Heart left ventricle (tissue), 16 donors: ENCODE measurements at regions not wholly inside any gene's neighbourhood (a gene's known extent, or its start where the extent isn't known, plus 50 kb on each side); places are given as distances from the start of the nearest gene placed in this dataset.

Source experiments
- ATAC-seq, 4 donors: fragments of 200-7000 bp; cut with Tn5 transposase; one replicate each; pipeline ENCODE4 v1.9.1; 2020 to 2022; ENCODE audit warnings: moderate library complexity in 4 of 4, mild to moderate bottlenecking in 3 of 4, moderate number of reproducible peaks in 1 of 4
- DNase-seq, 5 donors: peaks; one replicate each; pipeline ENCODE4 v3.0.0-alpha.2; 2020
- H3K27ac ChIP-seq, 12 donors: fragments of 200-600 bp; sonication (generic) in 4 of 12; one replicate each; pipeline versions ENCODE4 v1.5.0 to v1.8.0; 2016 to 2022; ENCODE audit warnings: mild to moderate bottlenecking in 2 of 12
- H3K27me3 ChIP-seq, 9 donors: fragments of 200-600 bp; sonication (generic) in 2 of 9; one replicate each; pipeline versions ENCODE4 v1.5.1 to v1.8.0; 2016 to 2022; ENCODE audit warnings: mild to moderate bottlenecking in 3 of 9
- H3K36me3 ChIP-seq, 9 donors: fragments of 200-600 bp; sonication (generic) in 2 of 9; one replicate each; pipeline versions ENCODE4 v1.5.0 to v1.8.0; 2018 to 2022; ENCODE audit warnings: mild to moderate bottlenecking in 2 of 9
- H3K4me1 ChIP-seq, 12 donors: fragments of 200-600 bp; sonication (generic) in 4 of 12; one replicate each; pipeline versions ENCODE4 v1.5.0 to v1.8.0; 2016 to 2022; ENCODE audit warnings: mild to moderate bottlenecking in 3 of 12
- H3K4me3 ChIP-seq, 12 donors: fragments of 200-600 bp; sonication (generic) in 4 of 12; one replicate each; pipeline versions ENCODE4 v1.5.0 to v1.8.0; 2017 to 2022; ENCODE audit warnings: mild to moderate bottlenecking in 9 of 12, moderate library complexity in 4 of 12
- H3K9me3 ChIP-seq, 12 donors: fragments of 200-600 bp; sonication (generic) in 4 of 12; one replicate each; pipeline versions ENCODE4 v1.5.0 to v1.8.0; 2016 to 2022; ENCODE audit warnings: mild to moderate bottlenecking in 1 of 12
- CTCF ChIP-seq, 12 donors: fragments of 200-600 bp; sonication (generic) in 4 of 12; IDR thresholded peaks; one replicate each; pipeline versions ENCODE4 v1.5.0 to v1.8.0; 2018 to 2022; ENCODE audit warnings: antibody characterized with exemption in 12 of 12, mild to moderate bottlenecking in 5 of 12
- POLR2A ChIP-seq, 2 donors: fragments of 450-650 bp; IDR thresholded peaks; one replicate each; pipeline ENCODE4 v1.6.1; 2017; ENCODE audit warnings: antibody characterized with exemption in 2 of 2, mild to moderate bottlenecking in 2 of 2, moderate library complexity in 2 of 2
- WGBS, 4 donors: extraction: QIAGEN DNeasy Blood & Tissue Kit in 2 of 4; methylation state at CpG; one replicate each; pipeline versions ENCODE4 v1.1.5 to v1.1.7; 2013 to 2018; 5-methylcytosine and 5-hydroxymethylcytosine counted together
- intact Hi-C, 10 donors: fragments of 100-400 bp; cut with DNase I; formaldehyde crosslinking; loops; one replicate each; pipeline versions ENCODE4 v1.11.1 to v1.14.2; 2022
- donor health status: ischemic (EF 13 %, LVEDD 7.1; RV severe dilation, severe dysfunction).
- donor health status: healthy with polysubstance abuse.
- donor health status: DM: no; HTN: yes; CAD: no.
- donor health status: DM: no; HTN: no; CAD: no.
- donor health status: ischemic (EF 25% LVEDD 6.9; RV normal size, moderate dysfunction).
- donor health status: ischemic (EF 25% LVEDD 5.7; RV mildly dilated, moderate dysfunction).
- donor health status: healthy.
- donor health status: DM: yes; HTN: yes; CAD: no.
- donor health status: ischemic (EF 35%, LVEDD 5.7; RV mildly dilated, moderate dysfunction).
- donor health status: nonischemic (EF 11% LVEDD 7.7; RV severe dilation, severe dysfunction).
- donor health status: DM: yes; HTN: yes; CAD: no.
- donor health status: PGD.
- donor health status: ischemic (EF 29% LVEDD 5.4; RV normal size, mild dysfunction).
- donor health status: nonischemic (EF 23%, LVEDD 6.1; RV moderate dilation, normal function).

GRCh38 chr2:137824501-137824900 lies 139.8 kb upstream of the HNMT start:
- H3K27ac ChIP-seq: no peak overlapping the region
- DNase-seq (no peak), ATAC-seq (no peak)
- 63 to 71% (median 66%) methylated on average over 1 of the region's 1 CpG for WGBS, 4 donors
- H3K4me1 ChIP-seq: no peaks in the 10 kb centered on the region
- TF ChIP-seq CTCF (IDR thresholded peaks at IDR 0.05) (no peak), POLR2A (IDR thresholded peaks at IDR 0.05) (no peak)
- no peak overlapping the region for H3K4me3 ChIP-seq
- peaks cover 0 to 3% (median 0%) of the 10 kb centered on the region in 12 donors for H3K9me3 ChIP-seq
- H3K27me3 ChIP-seq: no peaks in the 10 kb centered on the region
- intact Hi-C loops: no loop called here
- no peaks in the 10 kb centered on the region for H3K36me3 ChIP-seq

- DNase-seq (no peak), ATAC-seq (no peak)
- Histone ChIP-seq H3K4me1 (no peaks in the 10 kb centered on the region), H3K27ac (no peak overlapping the region), H3K9me3 (no peaks in the 10 kb centered on the region), H3K27me3 (no peaks in the 10 kb centered on the region), H3K4me3 (no peak overlapping the region), H3K36me3 (no peaks in the 10 kb centered on the region)
- intact Hi-C loops: no loop called here
- TF ChIP-seq POLR2A (IDR thresholded peaks at IDR 0.05) (no peak), CTCF (IDR thresholded peaks at IDR 0.05) (no peak)
- 73 to 82% (median 78%) methylated on average over 5 of the region's 5 CpGs for WGBS, 4 donors
Observed at GRCh38 chr2:137826373-137827372, 137.6 kb upstream of the HNMT start.

- intact Hi-C loops: no loop called here
- DNase-seq (no peak), ATAC-seq (no peak)
- no peak overlapping the region for H3K4me3 ChIP-seq
- no peaks in the 10 kb centered on the region for H3K36me3 ChIP-seq
- H3K27ac ChIP-seq: no peak overlapping the region
- no peaks in the 10 kb centered on the region for H3K27me3 ChIP-seq
- 36 to 53% (median 46%) methylated on average over 3 of the region's 3 CpGs for WGBS, 4 donors
- TF ChIP-seq CTCF (IDR thresholded peaks at IDR 0.05): no peak
- no peak for TF ChIP-seq POLR2A (IDR thresholded peaks at IDR 0.05)
- no peaks in the 10 kb centered on the region for H3K4me1 ChIP-seq
- H3K9me3 ChIP-seq: no peaks in the 10 kb centered on the region
Observed at GRCh38 chr2:137828624-137829023, 135.6 kb upstream of the HNMT start.

- intact Hi-C loops: no loop called here
- Histone ChIP-seq H3K4me3 (no peak overlapping the region), H3K4me1 (no peaks in the 10 kb centered on the region), H3K36me3 (no peaks in the 10 kb centered on the region), H3K27ac (no peak overlapping the region), H3K27me3 (no peaks in the 10 kb centered on the region), H3K9me3 (no peaks in the 10 kb centered on the region)
- WGBS, 4 donors: 49 to 56% (median 54%) methylated on average over 2 of the region's 2 CpGs
- no peak for TF ChIP-seq POLR2A (IDR thresholded peaks at IDR 0.05)
- no peak for TF ChIP-seq CTCF (IDR thresholded peaks at IDR 0.05)
- no peak for ATAC-seq
- no peak for DNase-seq
Observed at GRCh38 chr2:137829251-137829650, 135.0 kb upstream of the HNMT start.
